ENCODE measurements at regions not wholly inside any gene's neighbourhood (a gene's known extent, or its start where the extent isn't known, plus 50 kb on each side); places are given as distances from the start of the nearest gene placed in this dataset.

DNA sequence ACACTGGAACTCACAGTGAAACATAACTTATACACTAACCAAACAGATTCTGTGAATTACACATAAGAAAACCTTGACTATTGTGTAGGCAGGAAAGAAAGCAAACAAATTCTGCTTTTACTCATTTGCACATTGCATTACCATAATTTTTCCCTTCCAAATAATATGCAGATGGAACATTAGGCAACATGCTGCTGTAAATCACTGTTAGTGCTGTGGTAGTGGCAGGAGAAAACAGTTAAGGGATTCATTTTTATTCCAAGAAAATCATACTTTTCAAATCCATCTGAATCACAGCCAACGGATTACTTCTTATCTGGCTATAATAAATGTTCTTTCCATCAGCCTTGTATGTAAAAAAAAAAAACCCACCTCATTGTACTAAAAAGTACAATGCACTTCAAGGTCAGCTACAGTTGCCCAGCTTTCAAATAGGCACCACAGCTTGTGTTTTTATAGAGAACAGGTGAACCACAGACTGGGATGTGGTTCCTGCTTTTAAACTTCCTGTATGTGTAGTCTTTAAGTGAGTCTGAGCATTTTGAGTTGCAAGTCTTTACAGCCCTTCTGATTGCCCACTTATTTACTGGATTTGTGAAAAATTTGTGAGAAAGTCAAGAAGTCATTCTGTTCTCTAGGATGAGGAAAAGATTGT lies 590.0 kb upstream of the SEMA3D start (continued):
- TF ChIP-seq NELFE (IDR thresholded peaks at IDR 0.05; ENCODE audit: insufficient read depth, insufficient read length): no peak
- no peak for TF ChIP-seq MEIS2 (IDR thresholded peaks at IDR 0.05; ENCODE audit: partially characterized antibody)
- no peak for TF ChIP-seq RBBP5 (IDR thresholded peaks at IDR 0.05; ENCODE audit: borderline replicate concordance, insufficient read depth, low read length, poor library complexity, severe bottlenecking)
- no peak for TF ChIP-seq NFIX (CRISPR knock-in tag; IDR thresholded peaks at IDR 0.05; ENCODE audit: low read depth)
- TF ChIP-seq CHAMP1 (IDR thresholded peaks at IDR 0.05): no peak
- no peak for TF ChIP-seq ELF2 (CRISPR knock-in tag; IDR thresholded peaks at IDR 0.05)
- TF ChIP-seq SNRNP70 (optimal IDR thresholded peaks at IDR 0.05; ENCODE audit: low read depth, low read length): no peak
- no peak for TF ChIP-seq U2AF2 (optimal IDR thresholded peaks at IDR 0.05; ENCODE audit: low read depth, low read length)
- TF ChIP-seq DMBX1 (CRISPR knock-in tag; IDR thresholded peaks at IDR 0.05; ENCODE audit: borderline replicate concordance): no peak
- TF ChIP-seq, protein P1, sequence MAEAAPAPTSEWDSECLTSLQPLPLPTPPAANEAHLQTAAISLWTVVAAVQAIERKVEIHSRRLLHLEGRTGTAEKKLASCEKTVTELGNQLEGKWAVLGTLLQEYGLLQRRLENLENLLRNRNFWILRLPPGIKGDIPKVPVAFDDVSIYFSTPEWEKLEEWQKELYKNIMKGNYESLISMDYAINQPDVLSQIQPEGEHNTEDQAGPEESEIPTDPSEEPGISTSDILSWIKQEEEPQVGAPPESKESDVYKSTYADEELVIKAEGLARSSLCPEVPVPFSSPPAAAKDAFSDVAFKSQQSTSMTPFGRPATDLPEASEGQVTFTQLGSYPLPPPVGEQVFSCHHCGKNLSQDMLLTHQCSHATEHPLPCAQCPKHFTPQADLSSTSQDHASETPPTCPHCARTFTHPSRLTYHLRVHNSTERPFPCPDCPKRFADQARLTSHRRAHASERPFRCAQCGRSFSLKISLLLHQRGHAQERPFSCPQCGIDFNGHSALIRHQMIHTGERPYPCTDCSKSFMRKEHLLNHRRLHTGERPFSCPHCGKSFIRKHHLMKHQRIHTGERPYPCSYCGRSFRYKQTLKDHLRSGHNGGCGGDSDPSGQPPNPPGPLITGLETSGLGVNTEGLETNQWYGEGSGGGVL (CRISPR knock-in tag; IDR thresholded peaks at IDR 0.05): no peak
- TF ChIP-seq ETV5 (CRISPR knock-in tag; IDR thresholded peaks at IDR 0.05; ENCODE audit: low read depth): no peak

Measured in K562 (cell line).